ENCODE measurements at regions not wholly inside any gene's neighbourhood (a gene's known extent, or its start where the extent isn't known, plus 50 kb on each side); places are given as distances from the start of the nearest gene placed in this dataset.

DNA sequence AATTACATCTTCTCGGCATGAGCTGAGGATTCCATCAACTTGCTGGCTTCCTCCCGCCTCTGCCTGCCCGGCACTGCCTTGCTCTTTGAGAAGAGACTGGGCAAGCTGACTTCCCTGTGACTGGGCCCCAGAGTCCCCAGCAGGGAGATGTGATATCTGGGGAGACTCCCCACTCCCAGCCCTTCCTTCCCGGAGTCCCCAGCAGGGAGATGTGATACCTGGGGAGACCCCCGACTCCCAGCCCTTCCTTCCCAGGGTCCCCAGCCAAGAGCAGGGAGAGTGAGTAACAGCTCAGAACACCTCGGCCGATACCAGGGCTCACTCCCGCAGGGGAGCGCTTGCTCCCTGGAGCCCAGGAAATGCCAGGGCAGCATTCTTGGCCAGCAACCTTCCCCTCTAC lies 90.1 kb upstream of the NEURL1B start:
- DNase-seq (ENCODE audit: extremely low read depth, low read depth), result no peak
- TF ChIP-seq, protein P1, sequence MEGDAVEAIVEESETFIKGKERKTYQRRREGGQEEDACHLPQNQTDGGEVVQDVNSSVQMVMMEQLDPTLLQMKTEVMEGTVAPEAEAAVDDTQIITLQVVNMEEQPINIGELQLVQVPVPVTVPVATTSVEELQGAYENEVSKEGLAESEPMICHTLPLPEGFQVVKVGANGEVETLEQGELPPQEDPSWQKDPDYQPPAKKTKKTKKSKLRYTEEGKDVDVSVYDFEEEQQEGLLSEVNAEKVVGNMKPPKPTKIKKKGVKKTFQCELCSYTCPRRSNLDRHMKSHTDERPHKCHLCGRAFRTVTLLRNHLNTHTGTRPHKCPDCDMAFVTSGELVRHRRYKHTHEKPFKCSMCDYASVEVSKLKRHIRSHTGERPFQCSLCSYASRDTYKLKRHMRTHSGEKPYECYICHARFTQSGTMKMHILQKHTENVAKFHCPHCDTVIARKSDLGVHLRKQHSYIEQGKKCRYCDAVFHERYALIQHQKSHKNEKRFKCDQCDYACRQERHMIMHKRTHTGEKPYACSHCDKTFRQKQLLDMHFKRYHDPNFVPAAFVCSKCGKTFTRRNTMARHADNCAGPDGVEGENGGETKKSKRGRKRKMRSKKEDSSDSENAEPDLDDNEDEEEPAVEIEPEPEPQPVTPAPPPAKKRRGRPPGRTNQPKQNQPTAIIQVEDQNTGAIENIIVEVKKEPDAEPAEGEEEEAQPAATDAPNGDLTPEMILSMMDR (IDR thresholded peaks at IDR 0.05; ENCODE audit: low read depth, low read length, missing control alignments), result no peak
- H3K4me3 ChIP-seq (replicated peaks; ENCODE audit: low read depth, low read length), result no peak overlapping the region

DNA sequence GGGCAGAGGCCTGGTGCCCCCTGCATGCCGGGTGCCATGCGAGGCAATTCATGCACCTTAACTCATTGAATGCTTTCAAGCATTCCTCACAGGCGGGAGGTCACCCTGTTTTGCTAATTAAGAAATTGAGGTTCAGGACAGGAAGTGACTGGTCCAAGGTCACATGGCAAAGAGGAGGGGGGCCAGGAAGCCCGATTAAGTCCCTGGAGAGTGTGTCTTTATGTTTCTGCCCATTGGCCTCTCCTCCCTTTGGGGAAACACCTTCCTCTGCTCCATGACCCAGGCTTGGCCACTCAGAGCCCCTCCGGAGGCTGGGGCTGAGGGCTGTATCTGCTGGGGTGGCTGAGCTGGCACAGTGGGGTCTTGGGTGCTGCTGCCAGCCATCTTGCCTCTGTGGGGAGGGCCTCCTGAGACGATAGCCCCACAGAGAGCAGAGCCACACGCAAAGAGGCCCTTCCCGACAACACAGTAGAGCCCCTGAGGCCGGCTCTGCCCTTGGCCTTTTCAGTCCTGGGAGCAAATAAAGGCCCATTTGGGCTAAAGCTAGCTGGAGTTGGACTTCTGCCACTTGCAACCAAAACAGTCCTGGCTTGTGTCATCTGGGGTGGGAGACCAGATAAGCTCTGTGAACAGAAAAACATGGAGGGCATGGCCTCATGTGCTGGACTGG lies 90.8 kb upstream of the NEURL1B start:
- DNase-seq (ENCODE audit: extremely low read depth, low read depth), result no peak
- H3K4me3 ChIP-seq (replicated peaks; ENCODE audit: low read depth, low read length), result no peak overlapping the region
- TF ChIP-seq, protein P1 (IDR thresholded peaks at IDR 0.05; ENCODE audit: low read depth, low read length, missing control alignments), result no peak

DNA sequence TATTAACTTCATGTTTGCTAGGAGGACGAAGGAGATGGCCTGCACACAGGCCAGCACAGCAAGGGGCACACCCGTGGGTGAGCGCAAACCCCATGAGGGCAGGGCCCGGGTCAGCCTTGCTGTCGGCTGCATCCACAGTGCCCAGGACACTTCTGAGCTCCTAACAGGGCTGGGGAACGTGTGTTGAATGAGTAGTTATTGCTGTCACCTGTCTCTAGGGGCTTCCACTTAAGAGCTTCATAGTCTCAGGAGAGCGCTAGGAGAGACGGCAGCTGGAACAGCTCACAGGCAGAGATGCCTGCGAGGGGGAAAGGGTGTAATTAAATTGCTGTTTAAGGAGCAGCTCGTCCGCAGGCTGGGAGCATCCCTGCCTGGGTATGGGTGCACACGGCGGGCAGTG lies 91.4 kb upstream of the NEURL1B start:
- DNase-seq (ENCODE audit: extremely low read depth, low read depth), result no peak
- TF ChIP-seq, protein P1 (IDR thresholded peaks at IDR 0.05; ENCODE audit: low read depth, low read length, missing control alignments), result no peak
- no peak overlapping the region for H3K4me3 ChIP-seq (replicated peaks; ENCODE audit: low read depth, low read length)

DNA sequence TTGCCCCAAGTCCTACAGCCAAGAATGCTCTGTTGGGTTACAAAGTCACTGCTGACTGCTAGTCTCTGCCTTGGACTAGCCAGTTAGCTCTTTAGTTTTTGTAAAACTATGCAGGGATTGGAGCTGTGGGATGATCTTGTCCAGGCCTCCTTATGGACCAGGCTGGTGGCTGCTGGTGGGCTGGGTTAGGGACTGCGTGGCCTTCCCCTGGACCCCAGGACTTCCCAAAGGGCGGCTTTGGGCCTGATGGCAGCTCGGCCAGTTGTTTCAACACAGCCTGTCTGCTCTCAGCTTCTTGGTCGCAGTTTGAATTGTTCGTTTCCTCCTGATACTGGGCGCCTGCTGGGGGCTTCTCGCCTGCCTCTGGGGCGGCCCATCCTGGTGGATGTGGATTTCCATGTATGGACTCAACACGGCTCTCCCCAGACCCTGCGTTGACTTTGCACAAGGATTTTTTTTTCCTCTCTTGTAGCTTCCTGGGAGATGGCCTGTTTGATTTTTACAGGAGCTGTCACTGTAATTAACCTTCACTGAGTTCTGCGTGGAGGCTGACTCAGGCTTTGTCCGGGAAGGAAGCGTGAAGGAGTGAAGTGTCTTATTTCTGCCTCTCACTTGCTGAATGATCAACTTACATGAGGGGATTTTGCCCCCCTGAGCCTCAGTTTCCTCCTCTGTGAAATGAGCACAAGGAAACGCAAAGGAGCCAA lies 91.9 kb upstream of the NEURL1B start:
- no peak overlapping the region for H3K4me3 ChIP-seq (replicated peaks; ENCODE audit: low read depth, low read length)
- no peak for DNase-seq (ENCODE audit: extremely low read depth, low read depth)
- TF ChIP-seq, protein P1 (IDR thresholded peaks at IDR 0.05; ENCODE audit: low read depth, low read length, missing control alignments), result no peak

DNA sequence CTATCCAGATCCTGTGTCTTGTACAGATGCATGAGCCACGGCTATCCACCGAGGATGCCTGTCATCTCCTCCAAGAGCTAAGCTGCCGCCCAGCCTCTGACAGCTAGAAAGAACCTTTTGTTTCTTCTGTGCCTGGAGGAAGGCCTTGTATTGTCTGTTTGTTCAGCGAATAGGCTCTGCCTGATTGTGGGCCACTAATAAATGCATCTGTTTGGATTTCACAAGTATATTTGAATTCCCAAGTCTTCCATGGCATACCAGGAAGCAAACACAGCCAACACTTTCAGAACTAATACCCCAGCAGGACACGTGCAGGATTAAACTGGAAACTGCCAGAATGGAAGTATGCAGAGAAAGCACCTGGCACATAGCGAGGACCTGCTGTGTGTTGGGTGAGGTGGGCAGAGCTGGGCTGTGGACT lies 92.7 kb upstream of the NEURL1B start:
- DNase-seq (ENCODE audit: extremely low read depth, low read depth), result no peak
- TF ChIP-seq, protein P1 (IDR thresholded peaks at IDR 0.05; ENCODE audit: low read depth, low read length, missing control alignments), result no peak
- H3K4me3 ChIP-seq (replicated peaks; ENCODE audit: low read depth, low read length), result no peak overlapping the region

DNA sequence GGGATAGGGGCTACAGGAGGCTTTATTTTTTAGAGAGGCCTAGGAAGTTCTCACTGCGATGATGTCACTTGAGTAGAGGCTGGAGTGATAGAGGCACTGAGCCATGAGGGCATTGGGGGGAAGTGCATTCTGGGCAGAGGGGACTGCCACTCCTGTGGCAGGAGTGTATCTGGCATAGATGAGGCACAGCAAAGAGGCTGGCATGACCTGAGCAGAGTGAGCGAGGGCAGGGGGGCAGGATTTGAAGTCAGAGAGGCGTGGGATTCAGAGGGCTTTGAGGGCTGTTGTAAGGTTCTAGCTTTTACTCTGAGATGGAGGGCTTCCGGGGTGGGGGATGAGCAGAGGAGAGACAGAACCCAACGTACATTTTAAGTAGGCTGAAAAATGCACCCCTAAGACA lies 91.9 kb upstream of the SH3PXD2B start:
- no peak overlapping the region for H3K4me3 ChIP-seq (replicated peaks; ENCODE audit: low read depth, low read length)
- TF ChIP-seq, protein P1 (IDR thresholded peaks at IDR 0.05; ENCODE audit: low read depth, low read length, missing control alignments), result no peak
- no peak for DNase-seq (ENCODE audit: extremely low read depth, low read depth)

All from HFF-Myc (cell line).